Activated CD4-positive, alpha-beta T cell treated with anti-CD3 and anti-CD28 coated beads for 36 hours (primary cell): ENCODE measurements at regions not wholly inside any gene's neighbourhood (a gene's known extent, or its start where the extent isn't known, plus 50 kb on each side); places are given as distances from the start of the nearest gene placed in this dataset.

Source experiments
- ATAC-seq: fragments of 200-7000 bp; cut with Tn5 transposase; one replicate; pipeline ENCODE4 v1.10.0; 2021; ENCODE audit warnings: mild to moderate bottlenecking, moderate library complexity
- CTCF ChIA-PET: fragments of 350-600 bp; sonication (Branson Sonifier 250); formaldehyde crosslinking; loops from one replicate; lab custom pipeline; 2021; ENCODE audit warnings: antibody characterized with exemption; lab: Charles Lee
- POLR2A ChIA-PET: fragments of 350-600 bp; sonication (Branson Sonifier 250); formaldehyde crosslinking; loops from one replicate; lab custom pipeline; 2021; ENCODE audit warnings: antibody characterized with exemption, inconsistent platforms; lab: Charles Lee
- DNase-seq: peaks from one replicate; pipeline ENCODE4 v3.0.0-alpha.2; 2020
- H3K27ac Mint-ChIP-seq: one replicate; pipeline ENCODE4 v1.8.0; 2021; ENCODE audit warnings: mixed read lengths
- H3K27me3 Mint-ChIP-seq: one replicate; pipeline ENCODE4 v1.8.0; 2021; ENCODE audit warnings: mixed read lengths
- H3K36me3 Mint-ChIP-seq: one replicate; pipeline ENCODE4 v1.8.0; 2021; ENCODE audit warnings: low read depth, mixed read lengths
- H3K4me1 Mint-ChIP-seq: one replicate; pipeline ENCODE4 v1.8.0; 2021; ENCODE audit warnings: mixed read lengths
- H3K4me3 Mint-ChIP-seq: one replicate; pipeline ENCODE4 v1.8.0; 2021; ENCODE audit warnings: mild to moderate bottlenecking, moderate library complexity, mixed read lengths
- H3K9me3 Mint-ChIP-seq: one replicate; pipeline ENCODE4 v1.8.0; 2021; ENCODE audit warnings: low read depth, mixed read lengths
- intact Hi-C, 2 experiments: fragments of 100-400 bp; cut with DNase I in 1 of 2; cut with micrococcal nuclease in 1 of 2; formaldehyde crosslinking; loops; one replicate each; pipeline versions ENCODE4 v1.14.2 to v1.15.1; 2022 to 2024; cut with DNase I, micrococcal nuclease

DNA sequence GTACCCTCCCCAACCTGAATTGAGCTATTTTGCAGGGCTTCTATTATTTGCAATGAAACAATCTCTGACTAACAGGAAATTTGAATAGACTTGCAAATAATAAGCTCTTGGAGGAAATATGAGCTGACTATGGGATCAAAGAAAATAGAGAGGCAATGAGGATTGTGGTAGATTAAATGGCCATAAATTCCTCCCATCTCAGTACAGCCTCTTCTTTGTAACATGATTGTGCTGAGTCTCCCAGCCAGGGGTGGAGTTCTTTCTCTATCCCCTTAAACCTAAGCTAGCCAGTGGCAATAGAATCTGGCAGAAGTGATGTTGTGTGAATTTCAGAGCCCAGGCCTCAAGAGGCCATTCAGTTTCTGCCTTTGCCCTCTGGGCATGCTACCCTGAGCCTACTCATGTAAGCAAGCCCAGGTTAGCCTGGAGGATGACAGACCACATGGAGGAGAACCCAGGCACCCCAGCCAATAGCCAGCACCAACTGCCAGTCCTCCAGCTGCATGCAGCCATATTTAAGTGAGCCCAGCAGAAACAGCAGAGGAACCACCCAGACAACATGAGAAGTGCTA, 86.8 kb upstream of the TP53I11 start:
- ChIA-PET CTCF (interaction anchor here (1.2 kb wide), 1 partner anchor 111 kb away, joined by 5 read pairs; no protein-coding TSS in a partner anchor), POLR2A (no interaction called here)
- H3K4me1 Mint-ChIP-seq = no peaks in the 10 kb centered on the region
- ATAC-seq (no peak), DNase-seq (no peak)
- intact Hi-C loops = no loop called here
- H3K4me3 Mint-ChIP-seq = no peak overlapping the region
- H3K27me3 Mint-ChIP-seq = no peaks in the 10 kb centered on the region
- no peaks in the 10 kb centered on the region for H3K36me3 Mint-ChIP-seq
- H3K27ac Mint-ChIP-seq = no peak overlapping the region
- peaks cover 6% of the 10 kb centered on the region for H3K9me3 Mint-ChIP-seq

DNA sequence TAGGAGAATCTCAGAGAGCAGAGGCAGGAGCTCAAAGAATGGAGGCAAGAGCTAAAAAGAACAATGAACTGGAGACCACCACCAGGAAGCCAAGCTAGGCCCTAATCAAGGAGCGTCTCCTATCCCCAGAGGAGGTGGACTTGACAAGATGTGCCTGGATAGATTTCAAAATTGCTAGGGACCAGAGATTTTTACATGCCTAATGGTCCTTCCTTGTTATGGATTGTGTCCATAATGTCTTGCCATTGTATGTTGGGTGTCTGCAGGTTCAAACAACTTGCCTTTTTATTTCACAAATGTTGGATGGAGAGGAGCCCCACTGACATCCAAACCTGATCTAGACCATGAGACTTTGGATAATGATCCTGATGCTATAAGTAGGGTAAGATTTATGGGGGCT, 88.2 kb upstream of the TP53I11 start:
- CTCF ChIA-PET = interaction anchor here (0.6 kb wide), 2 partner anchors 111 to 262 kb away, joined by 3 read pairs; no protein-coding TSS in a partner anchor
- Mint-ChIP-seq H3K9me3 (peaks cover 6% of the 10 kb centered on the region), H3K27ac (no peak overlapping the region), H3K4me1 (no peaks in the 10 kb centered on the region), H3K4me3 (no peak overlapping the region), H3K27me3 (no peaks in the 10 kb centered on the region), H3K36me3 (no peaks in the 10 kb centered on the region)
- POLR2A ChIA-PET = no interaction called here
- ATAC-seq (no peak), DNase-seq (no peak)
- intact Hi-C loops = no loop called here

DNA sequence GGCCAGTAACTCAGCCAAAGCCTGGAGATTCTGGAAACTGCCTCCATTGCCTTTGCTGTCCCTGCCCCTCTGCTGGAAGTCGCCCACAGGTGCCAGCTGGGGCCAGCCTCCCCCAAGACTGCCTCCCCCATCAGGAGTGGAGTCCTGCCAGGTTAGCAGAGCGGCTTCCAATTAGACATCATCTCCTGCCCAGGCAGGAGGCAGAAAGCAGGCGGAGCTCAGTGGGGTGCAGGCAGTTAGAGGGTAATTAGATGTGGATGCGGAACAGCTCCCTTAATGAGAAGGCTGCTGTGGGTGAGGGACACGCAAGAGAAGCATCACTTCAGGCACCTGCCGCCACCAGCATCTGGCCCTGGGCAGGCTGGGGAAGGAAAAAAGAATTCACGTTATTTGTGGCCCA, 90.9 kb upstream of the TP53I11 start:
- POLR2A ChIA-PET = no interaction called here
- no peaks in the 10 kb centered on the region for H3K27me3 Mint-ChIP-seq
- peaks cover 6% of the 10 kb centered on the region for H3K9me3 Mint-ChIP-seq
- no peak for DNase-seq
- H3K4me1 Mint-ChIP-seq = peaks cover 5% of the 10 kb centered on the region
- no peak overlapping the region for H3K4me3 Mint-ChIP-seq
- ATAC-seq = no peak
- no peak overlapping the region for H3K27ac Mint-ChIP-seq
- CTCF ChIA-PET = interaction anchor here (0.6 to 0.9 kb wide), 3 partner anchors 95 to 115 kb away, joined by 3 to 5 read pairs (median 3); no protein-coding TSS in a partner anchor
- no peaks in the 10 kb centered on the region for H3K36me3 Mint-ChIP-seq
- intact Hi-C loops = no loop called here

DNA sequence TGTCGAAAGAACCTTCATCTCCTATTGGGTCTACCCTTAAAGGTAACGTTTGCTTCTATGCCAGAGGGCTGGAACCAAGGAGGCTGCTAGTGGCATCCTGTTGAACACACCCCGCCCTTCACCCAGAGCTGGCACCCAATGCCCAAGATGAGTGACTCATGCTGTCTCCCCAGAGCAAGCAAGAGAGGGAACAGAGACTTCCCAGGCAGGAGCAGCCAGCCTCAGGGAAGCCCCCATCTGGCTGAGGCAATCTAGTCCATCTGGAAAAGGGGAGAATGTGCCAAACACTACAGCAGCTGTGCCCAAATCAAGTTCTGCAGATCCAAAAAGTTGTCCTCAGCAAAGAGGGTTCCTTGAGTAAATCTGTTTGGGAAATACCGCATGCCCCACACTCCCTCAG, 91.9 kb upstream of the TP53I11 start:
- ATAC-seq = no peak
- DNase-seq = no peak
- intact Hi-C loops = no loop called here
- ChIA-PET CTCF (no interaction called here), POLR2A (no interaction called here)
- Mint-ChIP-seq H3K27me3 (no peaks in the 10 kb centered on the region), H3K4me1 (peaks cover 5% of the 10 kb centered on the region), H3K27ac (no peak overlapping the region), H3K36me3 (no peaks in the 10 kb centered on the region), H3K9me3 (peaks cover 6% of the 10 kb centered on the region), H3K4me3 (no peak overlapping the region)

DNA sequence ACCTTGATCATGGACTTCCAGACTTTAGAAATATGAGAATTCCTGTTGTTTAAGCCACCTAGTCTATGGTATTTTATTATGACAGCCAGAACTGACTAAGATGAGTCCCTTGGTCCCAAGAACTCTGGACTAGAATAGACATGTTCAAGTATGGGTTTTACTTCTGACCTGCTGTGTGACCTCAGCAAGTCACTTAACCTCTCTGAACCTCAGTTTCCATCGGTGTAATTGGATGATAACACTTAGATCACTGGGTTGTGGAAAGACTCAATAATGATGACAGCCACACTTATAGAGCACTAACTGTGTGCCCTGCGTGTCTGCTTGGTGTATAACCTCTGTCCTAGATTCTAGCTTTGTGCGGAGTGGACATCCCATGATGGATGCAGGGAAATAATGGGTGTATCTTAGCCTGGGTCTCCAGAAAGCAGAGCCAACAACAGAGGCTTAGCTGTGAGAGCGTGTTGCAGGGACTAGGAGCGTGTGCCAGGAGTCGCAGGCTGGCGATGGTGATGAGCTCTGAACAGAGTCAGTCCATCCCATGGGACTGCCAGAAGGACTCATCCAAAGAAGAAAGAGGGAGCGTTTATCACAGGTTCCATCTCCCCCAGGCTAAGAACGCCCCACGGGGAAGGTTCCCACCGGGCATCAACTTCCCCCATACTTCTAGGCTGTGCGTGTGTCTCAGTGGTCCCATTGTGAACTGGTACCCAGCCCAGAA, 93.2 kb upstream of the TP53I11 start:
- Mint-ChIP-seq H3K9me3 (no peaks in the 10 kb centered on the region), H3K4me1 (peaks cover 5% of the 10 kb centered on the region), H3K4me3 (no peak overlapping the region), H3K27ac (no peak overlapping the region), H3K27me3 (no peaks in the 10 kb centered on the region), H3K36me3 (no peaks in the 10 kb centered on the region)
- intact Hi-C loops = no loop called here
- POLR2A ChIA-PET = no interaction called here
- ATAC-seq (no peak), DNase-seq (no peak)
- CTCF ChIA-PET = interaction anchor here (0.6 kb wide), 1 partner anchor 195 kb away, joined by 3 read pairs; no protein-coding TSS in a partner anchor

DNA sequence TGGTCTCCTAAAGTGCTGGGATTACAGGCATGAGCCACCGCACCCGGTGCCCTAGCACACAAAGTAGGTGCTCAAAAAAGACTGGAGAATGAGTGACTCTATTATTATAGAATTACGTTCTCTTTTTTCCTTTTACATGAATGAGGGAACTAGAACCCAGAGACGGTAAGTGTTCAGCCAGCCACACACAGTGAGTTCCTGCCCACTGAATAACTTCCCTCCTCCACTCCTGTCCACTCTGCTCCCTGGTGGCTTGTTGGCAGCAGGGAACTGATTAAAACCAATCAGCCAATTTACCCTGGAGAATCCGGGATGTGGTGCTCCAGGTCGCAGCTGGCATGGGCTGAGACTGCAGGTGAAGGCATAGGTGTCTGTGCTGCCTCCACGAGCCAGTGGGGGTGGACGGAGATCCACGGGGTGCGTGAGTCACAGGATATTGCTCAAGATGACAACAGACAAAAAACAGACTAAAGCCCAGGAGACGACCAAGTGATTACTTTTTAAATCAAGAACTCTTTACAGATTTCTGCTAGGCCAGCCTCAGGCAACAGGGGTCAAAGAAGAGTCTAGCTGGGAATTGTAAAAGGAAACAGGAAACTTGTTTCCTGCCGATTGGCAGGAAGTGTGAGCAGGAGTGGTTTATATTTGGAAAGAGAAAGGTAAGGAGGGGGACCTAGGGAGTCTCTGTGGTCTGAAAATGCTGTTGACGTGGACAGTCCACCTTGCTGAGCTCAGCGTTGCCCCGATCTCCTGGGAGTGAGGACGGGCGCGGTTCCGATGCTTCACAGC, 95.2 kb upstream of the TP53I11 start:
- Mint-ChIP-seq H3K4me1 (peaks cover 5% of the 10 kb centered on the region), H3K9me3 (peaks cover 2% of the 10 kb centered on the region), H3K36me3 (no peaks in the 10 kb centered on the region), H3K27me3 (no peaks in the 10 kb centered on the region), H3K27ac (peak overlapping the region; percentile 75), H3K4me3 (no peak overlapping the region)
- ChIA-PET POLR2A (no interaction called here), CTCF (no interaction called here)
- ATAC-seq (peak; percentile 60), DNase-seq (peak; percentile 56)
- intact Hi-C loops = no loop called here

DNA sequence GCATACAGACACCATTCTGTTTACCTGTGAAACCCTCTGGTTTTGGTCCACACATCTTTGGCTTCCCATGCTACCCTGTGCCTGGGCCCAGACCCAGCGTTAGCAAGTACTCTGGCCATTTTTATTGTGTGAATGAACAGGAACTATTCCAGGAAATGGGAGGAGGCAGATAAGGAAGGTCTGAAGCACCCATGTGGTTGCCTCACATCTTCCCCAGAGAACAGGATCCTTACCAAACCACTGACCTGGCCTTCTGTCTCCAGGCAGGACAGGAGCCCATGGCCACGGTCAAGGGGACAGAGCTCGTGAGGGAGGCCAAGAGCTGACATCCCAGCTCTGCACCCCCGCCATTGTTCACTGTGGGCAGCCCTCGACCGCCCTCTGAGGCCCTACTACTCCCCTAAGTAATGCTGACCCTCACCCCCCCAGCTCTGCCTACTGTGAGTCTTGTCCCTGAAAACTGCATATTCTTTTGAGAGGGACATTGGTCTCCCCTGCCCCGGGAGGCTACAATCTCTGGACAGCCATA, 97.7 kb upstream of the TP53I11 start:
- Mint-ChIP-seq H3K9me3 (peaks cover 2% of the 10 kb centered on the region), H3K4me1 (peaks cover 5% of the 10 kb centered on the region), H3K27me3 (no peaks in the 10 kb centered on the region), H3K27ac (no peak overlapping the region), H3K36me3 (no peaks in the 10 kb centered on the region), H3K4me3 (no peak overlapping the region)
- intact Hi-C loops = no loop called here
- CTCF ChIA-PET = no interaction called here
- ATAC-seq (no peak), DNase-seq (no peak)
- POLR2A ChIA-PET = no interaction called here

DNA sequence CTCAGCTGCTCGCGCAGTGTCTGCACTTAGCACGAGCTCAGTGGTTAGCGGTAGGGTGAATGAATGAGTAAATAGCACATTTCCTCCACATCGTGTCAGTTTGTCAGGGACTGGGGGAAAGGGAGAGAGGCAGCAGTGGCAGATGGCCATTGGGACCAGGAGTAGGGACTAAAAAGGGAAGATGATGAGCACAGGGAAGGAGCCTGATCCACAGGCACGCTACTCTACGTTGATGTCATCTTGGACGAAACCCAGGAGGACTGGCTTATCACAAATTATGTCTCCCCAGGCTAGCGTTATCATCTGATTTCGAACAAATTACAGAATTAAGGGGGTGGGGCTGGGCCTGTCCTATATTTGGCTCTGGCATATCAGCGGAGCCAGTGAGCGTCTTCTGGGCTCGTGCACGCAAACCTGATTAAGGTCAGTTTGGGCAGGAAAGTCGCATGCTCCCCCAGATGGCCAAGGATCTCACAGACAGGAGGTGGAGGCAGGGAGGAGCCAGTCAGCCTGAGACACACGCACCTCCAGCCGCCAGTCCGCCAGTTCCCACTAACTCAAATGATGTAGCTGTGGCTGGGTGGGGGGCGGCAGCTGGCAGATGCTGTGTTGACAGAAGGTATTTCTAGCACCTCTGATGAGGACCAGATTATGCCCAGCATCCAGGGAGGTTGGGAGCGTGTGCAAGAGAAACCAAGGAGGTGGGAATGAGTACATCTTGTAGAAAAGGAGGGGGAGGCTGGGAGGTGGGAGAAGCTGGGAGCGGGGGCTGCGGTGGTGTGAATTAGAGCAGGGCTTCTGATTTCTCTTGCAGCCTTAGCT, 97.4 kb upstream of the PRDM11 start:
- intact Hi-C loops = no loop called here
- ChIA-PET POLR2A (no interaction called here), CTCF (interaction anchor here (0.6 kb wide), 1 partner anchor 228 kb away, joined by 3 read pairs; no protein-coding TSS in a partner anchor)
- Mint-ChIP-seq H3K9me3 (peaks cover 2% of the 10 kb centered on the region), H3K27me3 (no peaks in the 10 kb centered on the region), H3K4me1 (peaks cover 5% of the 10 kb centered on the region), H3K36me3 (no peaks in the 10 kb centered on the region), H3K4me3 (no peak overlapping the region), H3K27ac (no peak overlapping the region)
- DNase-seq (no peak), ATAC-seq (no peak)

DNA sequence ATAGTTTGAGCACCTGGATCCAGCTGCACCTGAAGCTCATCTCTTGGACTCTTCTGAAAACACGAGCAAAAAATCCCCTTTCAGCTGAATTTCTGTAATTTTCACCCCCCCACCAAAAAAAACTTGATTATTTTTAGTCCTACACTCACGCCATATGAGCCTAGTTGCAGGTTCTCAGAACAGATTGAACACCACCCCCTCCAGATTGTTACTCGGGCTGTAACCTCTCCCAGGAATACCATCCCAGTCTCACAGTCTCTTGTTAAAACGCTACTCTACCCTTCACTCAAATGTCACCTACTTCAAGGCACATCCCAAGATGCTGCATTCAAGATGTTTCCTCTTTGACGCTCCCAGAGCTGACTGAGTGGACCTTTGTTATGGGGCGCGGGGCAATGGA, 96.3 kb upstream of the PRDM11 start:
- H3K4me3 Mint-ChIP-seq = no peak overlapping the region
- CTCF ChIA-PET = interaction anchor here (0.6 to 0.9 kb wide), 4 partner anchors 10 to 765 kb away, joined by 3 to 4 read pairs (median 3); no protein-coding TSS in a partner anchor
- peaks cover 2% of the 10 kb centered on the region for H3K9me3 Mint-ChIP-seq
- H3K27me3 Mint-ChIP-seq = no peaks in the 10 kb centered on the region
- no peak for DNase-seq
- H3K36me3 Mint-ChIP-seq = no peaks in the 10 kb centered on the region
- POLR2A ChIA-PET = no interaction called here
- no peak overlapping the region for H3K27ac Mint-ChIP-seq
- intact Hi-C loops = no loop called here
- H3K4me1 Mint-ChIP-seq = peaks cover 5% of the 10 kb centered on the region
- ATAC-seq = no peak

DNA sequence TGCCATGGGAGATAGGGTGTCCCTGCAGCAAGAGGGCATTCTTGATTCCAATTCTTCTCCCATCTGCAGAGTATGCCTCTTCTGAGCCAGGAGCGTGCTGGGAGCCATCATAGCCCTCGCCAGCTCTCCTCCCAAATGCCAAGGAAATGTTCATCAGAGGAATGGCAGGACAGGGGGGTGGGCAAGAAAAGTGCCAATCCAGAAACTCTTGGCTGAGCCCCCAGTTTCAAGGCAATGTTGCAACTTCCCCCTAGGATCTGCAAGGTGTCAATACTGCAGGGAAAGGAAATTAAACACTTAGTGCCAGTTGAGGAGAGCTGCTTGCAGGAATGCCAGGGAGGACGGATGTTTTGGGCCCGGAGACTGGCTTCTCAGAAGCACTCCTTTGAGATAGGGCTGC, 94.8 kb upstream of the PRDM11 start:
- POLR2A ChIA-PET = no interaction called here
- intact Hi-C loops = no loop called here
- H3K4me1 Mint-ChIP-seq = no peaks in the 10 kb centered on the region
- H3K27me3 Mint-ChIP-seq = no peaks in the 10 kb centered on the region
- H3K9me3 Mint-ChIP-seq = peaks cover 2% of the 10 kb centered on the region
- H3K36me3 Mint-ChIP-seq = no peaks in the 10 kb centered on the region
- H3K27ac Mint-ChIP-seq = no peak overlapping the region
- DNase-seq = no peak
- no peak overlapping the region for H3K4me3 Mint-ChIP-seq
- CTCF ChIA-PET = interaction anchor here (0.6 to 1.2 kb wide), 3 partner anchors 16 to 140 kb away, joined by 3 read pairs; no protein-coding TSS in a partner anchor
- ATAC-seq = no peak

DNA sequence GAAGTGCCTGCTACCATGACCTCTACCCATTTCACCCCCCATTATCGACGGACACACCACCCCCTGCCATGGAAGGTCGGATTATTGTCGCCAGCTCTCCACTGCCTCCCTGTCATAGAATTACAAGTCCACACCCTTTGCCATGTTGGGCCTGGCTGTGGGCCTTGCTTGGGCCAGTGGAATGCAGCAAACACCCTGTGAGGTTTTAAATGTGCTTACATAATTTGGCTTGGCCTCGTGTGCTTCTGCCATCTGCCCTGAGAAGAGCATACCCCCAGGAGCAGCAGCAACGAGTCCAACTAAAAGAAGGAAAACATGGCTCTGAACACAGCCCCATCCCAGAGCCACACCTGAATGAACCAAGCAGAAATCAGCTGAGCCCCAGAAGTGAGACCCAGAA, 94.1 kb upstream of the PRDM11 start:
- CTCF ChIA-PET = interaction anchor here (0.6 kb wide), 1 partner anchor 17 kb away, joined by 3 read pairs; no protein-coding TSS in a partner anchor

More for the DNA sequence above, 94.1 kb upstream of the PRDM11 start:
- H3K27ac Mint-ChIP-seq = no peak overlapping the region
- no peaks in the 10 kb centered on the region for H3K4me1 Mint-ChIP-seq
- POLR2A ChIA-PET = no interaction called here
- peaks cover 2% of the 10 kb centered on the region for H3K9me3 Mint-ChIP-seq
- intact Hi-C loops = no loop called here
- DNase-seq = no peak
- no peak overlapping the region for H3K4me3 Mint-ChIP-seq
- no peak for ATAC-seq
- no peaks in the 10 kb centered on the region for H3K36me3 Mint-ChIP-seq
- H3K27me3 Mint-ChIP-seq = no peaks in the 10 kb centered on the region
